DOHH2 (cell line): ENCODE measurements at regions not wholly inside any gene's neighbourhood (a gene's known extent, or its start where the extent isn't known, plus 50 kb on each side); places are given as distances from the start of the nearest gene placed in this dataset.

Experiments used
- EZH2phosphoT487 ChIP-seq: fragments of 200-600 bp; sonication (generic); IDR thresholded peaks from 2 replicates; pipeline ENCODE4 v1.6.1; 2017; ENCODE audit warnings: borderline replicate concordance, mild to moderate bottlenecking, antibody characterized with exemption, low read length, moderate library complexity, mixed read lengths
- TF ChIP-seq, protein P1 (sequence below): fragments of 200-600 bp; sonication (generic); IDR thresholded peaks from one replicate; pipeline ENCODE4 v1.5.1; 2014; ENCODE audit warnings: antibody characterized with exemption, mild to moderate bottlenecking, low read depth, low read length; ENCODE audit not compliant: poor library complexity, severe bottlenecking

- TF ChIP-seq, protein P1, sequence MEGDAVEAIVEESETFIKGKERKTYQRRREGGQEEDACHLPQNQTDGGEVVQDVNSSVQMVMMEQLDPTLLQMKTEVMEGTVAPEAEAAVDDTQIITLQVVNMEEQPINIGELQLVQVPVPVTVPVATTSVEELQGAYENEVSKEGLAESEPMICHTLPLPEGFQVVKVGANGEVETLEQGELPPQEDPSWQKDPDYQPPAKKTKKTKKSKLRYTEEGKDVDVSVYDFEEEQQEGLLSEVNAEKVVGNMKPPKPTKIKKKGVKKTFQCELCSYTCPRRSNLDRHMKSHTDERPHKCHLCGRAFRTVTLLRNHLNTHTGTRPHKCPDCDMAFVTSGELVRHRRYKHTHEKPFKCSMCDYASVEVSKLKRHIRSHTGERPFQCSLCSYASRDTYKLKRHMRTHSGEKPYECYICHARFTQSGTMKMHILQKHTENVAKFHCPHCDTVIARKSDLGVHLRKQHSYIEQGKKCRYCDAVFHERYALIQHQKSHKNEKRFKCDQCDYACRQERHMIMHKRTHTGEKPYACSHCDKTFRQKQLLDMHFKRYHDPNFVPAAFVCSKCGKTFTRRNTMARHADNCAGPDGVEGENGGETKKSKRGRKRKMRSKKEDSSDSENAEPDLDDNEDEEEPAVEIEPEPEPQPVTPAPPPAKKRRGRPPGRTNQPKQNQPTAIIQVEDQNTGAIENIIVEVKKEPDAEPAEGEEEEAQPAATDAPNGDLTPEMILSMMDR: no peak
- TF ChIP-seq EZH2phosphoT487: no peak
Measured at GRCh38 chr20:50379991-50380696, 130.0 kb upstream of the PTPN1 start.
